Ovary (tissue), 7 donors: ENCODE measurements at regions not wholly inside any gene's neighbourhood (a gene's known extent, or its start where the extent isn't known, plus 50 kb on each side); places are given as distances from the start of the nearest gene placed in this dataset.

Experiments
- DNase-seq, 5 donors: peaks; one replicate each; pipeline ENCODE4 v3.0.0-alpha.2; 2019 to 2020
- H3K27ac ChIP-seq, 2 donors: fragments of 200-600 bp; one replicate each; pipeline versions ENCODE4 v1.5.1 to v1.8.0; 2019 to 2022
- H3K27me3 ChIP-seq: fragments of 200-600 bp; one replicate; pipeline ENCODE4 v1.8.0; 2022
- H3K36me3 ChIP-seq: fragments of 200-600 bp; sonication (generic); one replicate; pipeline ENCODE4 v1.5.1; 2019
- H3K4me1 ChIP-seq: one replicate; pipeline ENCODE4 v1.8.1; 2013; ENCODE audit warnings: mild to moderate bottlenecking, moderate library complexity; ENCODE audit not compliant: insufficient read depth
- H3K4me3 ChIP-seq: fragments of 200-600 bp; sonication (generic); one replicate; pipeline ENCODE4 v1.5.1; 2017
- H3K9me3 ChIP-seq, 2 donors: fragments of 200-600 bp in 1 of 2; sonication (generic) in 1 of 2; one replicate each; pipeline versions ENCODE4 v1.5.1 to v1.8.1; 2013 to 2019; ENCODE audit warnings: mild to moderate bottlenecking in 1 of 2, moderate library complexity in 1 of 2
- EP300 ChIP-seq: sonication (generic); formaldehyde crosslinking; IDR thresholded peaks from one replicate; pipeline ENCODE4 v1.6.1; 2017; ENCODE audit warnings: antibody characterized with exemption
- POLR2A ChIP-seq: fragments of 450-650 bp; IDR thresholded peaks from one replicate; pipeline ENCODE4 v1.6.1; 2017; ENCODE audit warnings: antibody characterized with exemption, mild to moderate bottlenecking, moderate library complexity
- WGBS, 3 donors: extraction: QIAGEN DNeasy Blood & Tissue Kit in 1 of 3; methylation state at CpG; one replicate each; pipeline versions ENCODE4 v1.1.5 to v1.1.7; 2013 to 2017; 5-methylcytosine and 5-hydroxymethylcytosine counted together
- intact Hi-C, 4 donors: fragments of 100-400 bp; cut with DNase I; formaldehyde crosslinking; loops; one replicate each; pipeline versions ENCODE4 v1.11.0 to v1.15.1; 2022 to 2023
- TF ChIP-seq, protein P1 (sequence below), 3 donors: fragments of 450-650 bp in 2 of 3; fragments of 200-600 bp in 1 of 3; IDR thresholded peaks; one replicate each; pipeline versions ENCODE4 v1.5.1 to v1.8.0; 2016 to 2022; ENCODE audit warnings: antibody characterized with exemption in 3 of 3, mild to moderate bottlenecking in 1 of 3
- donor health status: DM: no; HTN: no; CAD: no; lungs with moderate emphysema.
- donor health status: DM: no; HTN: no; CAD: no.
- donor health status: Bipolar disorder and iron deficiency.
- donor health status: DM: no; HTN: no; CAD: no.
- donor health status: DM: yes; HTN: yes; CAD: no.

- TF ChIP-seq EP300: no peak
- TF ChIP-seq POLR2A: no peak
- TF ChIP-seq, protein P1, sequence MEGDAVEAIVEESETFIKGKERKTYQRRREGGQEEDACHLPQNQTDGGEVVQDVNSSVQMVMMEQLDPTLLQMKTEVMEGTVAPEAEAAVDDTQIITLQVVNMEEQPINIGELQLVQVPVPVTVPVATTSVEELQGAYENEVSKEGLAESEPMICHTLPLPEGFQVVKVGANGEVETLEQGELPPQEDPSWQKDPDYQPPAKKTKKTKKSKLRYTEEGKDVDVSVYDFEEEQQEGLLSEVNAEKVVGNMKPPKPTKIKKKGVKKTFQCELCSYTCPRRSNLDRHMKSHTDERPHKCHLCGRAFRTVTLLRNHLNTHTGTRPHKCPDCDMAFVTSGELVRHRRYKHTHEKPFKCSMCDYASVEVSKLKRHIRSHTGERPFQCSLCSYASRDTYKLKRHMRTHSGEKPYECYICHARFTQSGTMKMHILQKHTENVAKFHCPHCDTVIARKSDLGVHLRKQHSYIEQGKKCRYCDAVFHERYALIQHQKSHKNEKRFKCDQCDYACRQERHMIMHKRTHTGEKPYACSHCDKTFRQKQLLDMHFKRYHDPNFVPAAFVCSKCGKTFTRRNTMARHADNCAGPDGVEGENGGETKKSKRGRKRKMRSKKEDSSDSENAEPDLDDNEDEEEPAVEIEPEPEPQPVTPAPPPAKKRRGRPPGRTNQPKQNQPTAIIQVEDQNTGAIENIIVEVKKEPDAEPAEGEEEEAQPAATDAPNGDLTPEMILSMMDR (IDR thresholded peaks at IDR 0.05): no peak
- Histone ChIP-seq H3K27me3 (no peaks in the 10 kb centered on the region), H3K27ac (no peak overlapping the region), H3K4me3 (no peak overlapping the region), H3K4me1 (no peaks in the 10 kb centered on the region), H3K9me3 (no peaks in the 10 kb centered on the region), H3K36me3 (no peaks in the 10 kb centered on the region)
- no peak for DNase-seq
- intact Hi-C loops: no loop called here
- WGBS, 3 donors: 68 to 79% (median 79%) methylated on average over 2 of the region's 2 CpGs
These were observed 181.3 kb downstream of the RAB28 start for GRCh38 chr4:13302876-13303275.

GRCh38 chr4:13299343-13299742, 184.8 kb downstream of the RAB28 start:
- Histone ChIP-seq H3K4me1 (no peaks in the 10 kb centered on the region), H3K36me3 (no peaks in the 10 kb centered on the region), H3K4me3 (no peak overlapping the region), H3K27ac (no peak overlapping the region), H3K9me3 (peaks cover 0 to 7% of the 10 kb centered on the region in 2 donors), H3K27me3 (no peaks in the 10 kb centered on the region)
- WGBS, 3 donors: 79 to 94% (median 88%) methylated on average over 2 of the region's 2 CpGs
- no peak for DNase-seq
- no peak for TF ChIP-seq EP300
- TF ChIP-seq POLR2A: no peak
- TF ChIP-seq, protein P1 (IDR thresholded peaks at IDR 0.05): no peak
- intact Hi-C loops: no loop called here

GRCh38 chr4:13298655-13299054, 185.5 kb downstream of the RAB28 start:
- H3K27ac ChIP-seq: no peak overlapping the region
- no peak for TF ChIP-seq EP300
- TF ChIP-seq POLR2A: no peak
- TF ChIP-seq, protein P1 (IDR thresholded peaks at IDR 0.05): no peak
- intact Hi-C loops: no loop called here
- H3K4me3 ChIP-seq: no peak overlapping the region
- no peaks in the 10 kb centered on the region for H3K4me1 ChIP-seq
- no peaks in the 10 kb centered on the region for H3K36me3 ChIP-seq
- no peaks in the 10 kb centered on the region for H3K27me3 ChIP-seq
- peaks cover 0 to 7% of the 10 kb centered on the region in 2 donors for H3K9me3 ChIP-seq
- no peak for DNase-seq
- 83 to 88% (median 86%) methylated on average over 15 of the region's 15 CpGs for whole genome bisulfite sequencing, 3 donors

DNA sequence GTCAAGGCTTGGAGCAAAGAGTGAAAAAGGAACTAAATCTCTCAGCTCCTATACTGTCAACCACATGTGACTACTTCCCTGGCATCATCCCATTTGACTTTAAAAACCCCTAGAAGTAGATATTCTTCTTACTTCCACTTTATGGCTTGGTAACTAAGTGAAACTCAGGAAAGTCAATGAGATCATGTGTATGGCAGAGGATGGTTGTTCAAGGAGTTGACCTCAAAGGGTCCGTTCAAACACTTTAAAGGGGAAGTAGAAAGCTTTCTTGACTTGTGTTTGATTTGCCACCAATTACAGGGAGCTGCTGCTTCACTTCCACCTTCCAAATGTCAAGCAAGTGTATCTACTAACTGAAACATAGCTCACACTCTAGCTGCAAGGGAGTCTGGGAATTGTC, 187.2 kb downstream of the RAB28 start:
- H3K27ac ChIP-seq: no peak overlapping the region
- no peak overlapping the region for H3K4me3 ChIP-seq
- no peaks in the 10 kb centered on the region for H3K4me1 ChIP-seq
- no peak for DNase-seq
- no peaks in the 10 kb centered on the region for H3K36me3 ChIP-seq
- WGBS, 3 donors: 89 to 93% (median 92%) methylated on average over 1 of the region's 1 CpG
- intact Hi-C loops: no loop called here
- peaks cover 0 to 7% of the 10 kb centered on the region in 2 donors for H3K9me3 ChIP-seq
- no peak for TF ChIP-seq EP300
- TF ChIP-seq, protein P1 (IDR thresholded peaks at IDR 0.05): no peak
- TF ChIP-seq POLR2A: no peak
- H3K27me3 ChIP-seq: no peaks in the 10 kb centered on the region
